Stomach (tissue), 4 donors: ENCODE measurements at regions not wholly inside any gene's neighbourhood (a gene's known extent, or its start where the extent isn't known, plus 50 kb on each side); places are given as distances from the start of the nearest gene placed in this dataset.

Experiments used
- CTCF ChIP-seq, 7 experiments: fragments of 450-650 bp in 4 of 7; fragments of 200-600 bp in 3 of 7; sonication (generic) in 3 of 7; IDR thresholded peaks; one replicate each; pipeline ENCODE4 v1.5.1; 2016 to 2019; ENCODE audit warnings: antibody characterized with exemption in 7 of 7, control low read depth in 2 of 7, mild to moderate bottlenecking in 1 of 7
- POLR2A ChIP-seq, 4 donors: fragments of 450-650 bp; IDR thresholded peaks; one replicate each; pipeline ENCODE4 v1.6.1; 2016; ENCODE audit warnings: antibody characterized with exemption in 4 of 4, control low read depth in 2 of 4, mild to moderate bottlenecking in 1 of 4, moderate library complexity in 1 of 4
- POLR2AphosphoS5 ChIP-seq, 3 donors: sonication (generic); formaldehyde crosslinking; IDR thresholded peaks; one replicate each; pipeline ENCODE4 v1.6.1; 2016; ENCODE audit warnings: antibody characterized with exemption in 3 of 3

GRCh38 chr2:66121946-66122345, 313.0 kb upstream of the MEIS1 start:
- TF ChIP-seq POLR2A (IDR thresholded peaks at IDR 0.05): no peak
- no peak for TF ChIP-seq CTCF (IDR thresholded peaks at IDR 0.05)
- TF ChIP-seq POLR2AphosphoS5 (IDR thresholded peaks at IDR 0.05): no peak
